NT2/D1 (cell line): ENCODE measurements at regions not wholly inside any gene's neighbourhood (a gene's known extent, or its start where the extent isn't known, plus 50 kb on each side); places are given as distances from the start of the nearest gene placed in this dataset.
A peak's percentile ranks its signal among the peaks of the same experiment; 100 is the strongest.
"Not testable (repeated sequence)": the region's sequence is repeated elsewhere in the genome, so short reads cannot be mapped to it uniquely, and the experiment has no call there.

Experiments
- DNase-seq: peaks from one replicate; pipeline ENCODE4 v3.0.0-alpha.2; 2011; ENCODE audit warnings: low read depth, low spot score
- H3K27me3 ChIP-seq: 2 replicates; pipeline ENCODE4 v1.6.0; 2011; ENCODE audit warnings: mild to moderate bottlenecking; ENCODE audit not compliant: insufficient read length, insufficient read depth
- H3K36me3 ChIP-seq: 2 replicates; pipeline ENCODE4 v1.6.1; 2011; ENCODE audit warnings: mild to moderate bottlenecking, low read length, mixed read lengths; ENCODE audit not compliant: insufficient read depth, insufficient read length
- H3K4me1 ChIP-seq: 2 replicates; pipeline ENCODE4 v1.5.1; 2011; ENCODE audit not compliant: insufficient read depth, insufficient read length
- H3K4me3 ChIP-seq: 2 replicates; pipeline ENCODE4 v1.5.1; 2011; ENCODE audit warnings: low read depth; ENCODE audit not compliant: insufficient read length
- H3K9ac ChIP-seq: 2 replicates; pipeline ENCODE4 v1.6.0; 2011; ENCODE audit warnings: low read depth; ENCODE audit not compliant: insufficient read length
- H3K9me3 ChIP-seq: 2 replicates; pipeline ENCODE4 v1.5.1; 2011; ENCODE audit warnings: mild to moderate bottlenecking, low read length; ENCODE audit not compliant: insufficient read depth
- SUZ12 ChIP-seq: IDR thresholded peaks from 2 replicates; pipeline ENCODE4 v1.6.1; 2011; ENCODE audit not compliant: insufficient read length, insufficient read depth; ENCODE audit errors: extremely low read depth
- YY1 ChIP-seq: IDR thresholded peaks from 2 replicates; pipeline ENCODE4 v1.6.1; 2011; ENCODE audit not compliant: insufficient read length, insufficient read depth
- ZNF274 ChIP-seq: IDR thresholded peaks from 2 replicates; pipeline ENCODE4 v1.6.1; 2011; ENCODE audit warnings: mild to moderate bottlenecking, low read depth, low read length

DNA sequence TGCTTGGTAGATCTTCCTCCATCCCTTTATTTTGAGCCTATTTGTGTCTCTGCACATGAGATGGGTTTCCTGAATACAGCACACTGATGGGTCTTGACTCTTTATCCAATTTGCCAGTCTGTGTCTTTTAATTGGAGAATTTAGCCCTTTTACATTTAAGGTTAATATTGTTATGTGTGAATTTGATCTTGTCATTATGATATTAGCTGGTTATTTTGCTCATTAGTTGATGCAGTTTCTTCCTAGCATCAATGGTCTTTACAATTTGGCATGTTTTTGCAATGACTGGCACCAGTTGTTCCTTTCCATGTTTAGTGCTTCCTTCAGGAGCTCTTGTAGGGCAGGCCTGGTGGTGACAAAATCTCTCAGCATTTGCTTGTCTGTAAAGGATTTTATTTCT lies 72.4 kb downstream of the HNRNPD start:
- not testable (repeated sequence) for H3K9me3 ChIP-seq, H3K4me1 ChIP-seq, H3K9ac ChIP-seq, H3K27me3 ChIP-seq, H3K4me3 ChIP-seq, DNase-seq, H3K36me3 ChIP-seq

DNA sequence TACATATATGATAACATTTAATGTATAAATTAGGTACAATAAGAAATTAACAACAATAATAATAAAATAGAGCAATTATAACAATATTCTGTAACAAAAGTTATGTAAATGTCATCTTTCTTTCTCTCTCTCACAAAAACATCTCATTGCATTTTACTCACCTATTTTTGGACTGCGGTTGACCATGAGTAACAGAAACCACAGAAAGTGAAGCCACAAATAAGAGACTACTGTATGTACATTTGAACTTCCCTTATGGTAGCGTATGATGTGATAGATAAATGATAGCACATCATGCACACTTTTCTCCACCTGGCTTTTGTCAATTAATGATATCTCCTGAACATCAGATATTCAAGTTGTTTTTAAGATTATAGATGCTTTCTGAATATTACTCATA lies 80.5 kb downstream of the HNRNPD start:
- no peak overlapping the region for H3K9ac ChIP-seq

DNA sequence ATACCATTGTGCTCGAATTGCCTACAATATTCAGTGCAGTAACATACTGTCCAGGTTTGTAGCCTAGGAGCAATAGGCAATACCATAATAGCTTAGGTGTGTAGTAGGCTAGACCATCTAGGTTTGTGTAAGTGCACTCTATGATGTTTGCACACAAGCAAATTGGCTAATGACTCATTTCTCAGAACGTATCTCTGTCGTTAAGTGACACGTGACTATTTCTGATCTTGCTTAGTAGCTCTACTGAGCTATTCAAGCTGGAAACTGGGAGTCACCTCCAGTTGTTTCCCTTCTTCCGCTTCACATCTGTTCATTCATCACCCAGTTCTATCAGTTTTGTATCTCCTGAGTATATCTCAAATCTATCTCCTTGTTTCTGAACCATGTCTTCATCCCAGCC lies 86.1 kb downstream of the HNRNPD start:
- Histone ChIP-seq H3K9ac (no peak overlapping the region), H3K36me3 (no peaks in the 10 kb centered on the region), H3K4me1 (no peaks in the 10 kb centered on the region), H3K9me3 (no peaks in the 10 kb centered on the region), H3K4me3 (no peak overlapping the region), H3K27me3 (peaks cover 10% of the 10 kb centered on the region)
- no peak for DNase-seq
- TF ChIP-seq ZNF274 (no peak), SUZ12 (no peak), YY1 (no peak)

More for the DNA sequence above, 80.5 kb downstream of the HNRNPD start:
- TF ChIP-seq SUZ12: no peak
- TF ChIP-seq YY1: no peak
- TF ChIP-seq ZNF274: no peak
- Histone ChIP-seq H3K9me3 (no peaks in the 10 kb centered on the region), H3K4me3 (no peak overlapping the region), H3K27me3 (no peaks in the 10 kb centered on the region), H3K36me3 (no peaks in the 10 kb centered on the region), H3K4me1 (no peaks in the 10 kb centered on the region)
- no peak for DNase-seq

DNA sequence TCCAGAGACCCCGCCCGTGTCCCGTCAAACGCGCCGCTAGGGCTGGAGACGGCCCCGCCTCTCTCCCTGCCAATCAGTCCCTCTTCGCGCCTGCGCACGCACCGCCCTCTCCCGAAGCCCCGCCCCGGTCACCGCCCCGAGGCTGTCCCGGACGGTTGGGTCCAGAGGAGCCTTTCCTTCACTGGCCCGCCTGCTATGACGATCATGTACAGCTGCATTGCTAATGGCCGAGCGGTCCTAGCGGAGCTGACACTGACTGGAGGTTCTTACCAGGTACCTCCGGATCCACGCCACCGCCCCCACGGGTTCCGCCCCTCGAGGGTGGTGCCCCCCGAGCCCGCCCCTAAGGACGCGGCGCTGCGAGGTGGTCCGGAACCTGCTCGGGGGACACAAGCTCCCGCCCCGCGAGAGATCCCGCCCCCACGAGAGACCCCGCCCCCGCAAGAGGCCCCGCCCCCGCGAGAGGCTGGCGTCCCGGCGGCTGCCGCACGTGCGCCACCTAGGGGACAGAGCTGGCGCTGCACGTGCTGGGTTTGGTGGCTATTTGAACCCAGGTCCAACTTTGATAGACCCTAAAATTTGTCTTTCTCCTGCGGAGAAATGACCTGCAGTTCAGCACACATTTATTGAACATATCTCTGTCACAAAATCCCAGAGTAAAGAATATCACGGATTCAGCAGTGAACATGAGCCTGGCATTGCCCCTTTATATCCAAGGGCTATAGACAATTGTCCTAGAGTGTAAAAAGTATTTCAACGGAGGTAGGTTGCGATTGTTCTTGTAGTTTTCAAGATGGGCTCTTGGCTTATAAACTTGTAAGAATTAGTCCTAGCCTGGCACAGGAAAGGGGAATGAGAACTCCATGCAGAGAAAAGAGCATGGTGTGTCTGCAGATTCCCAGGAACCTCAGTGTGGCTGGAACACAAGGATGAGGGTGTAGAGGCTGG lies 88.7 kb downstream of the HNRNPD start:
- TF ChIP-seq SUZ12 (no peak), ZNF274 (no peak), YY1 (no peak)
- peak overlapping the region; percentile 40 for H3K4me3 ChIP-seq
- no peaks in the 10 kb centered on the region for H3K36me3 ChIP-seq
- no peaks in the 10 kb centered on the region for H3K9me3 ChIP-seq
- peaks cover 10% of the 10 kb centered on the region for H3K27me3 ChIP-seq
- H3K4me1 ChIP-seq: no peaks in the 10 kb centered on the region
- H3K9ac ChIP-seq: no peak overlapping the region
- peak; percentile 95 for DNase-seq

DNA sequence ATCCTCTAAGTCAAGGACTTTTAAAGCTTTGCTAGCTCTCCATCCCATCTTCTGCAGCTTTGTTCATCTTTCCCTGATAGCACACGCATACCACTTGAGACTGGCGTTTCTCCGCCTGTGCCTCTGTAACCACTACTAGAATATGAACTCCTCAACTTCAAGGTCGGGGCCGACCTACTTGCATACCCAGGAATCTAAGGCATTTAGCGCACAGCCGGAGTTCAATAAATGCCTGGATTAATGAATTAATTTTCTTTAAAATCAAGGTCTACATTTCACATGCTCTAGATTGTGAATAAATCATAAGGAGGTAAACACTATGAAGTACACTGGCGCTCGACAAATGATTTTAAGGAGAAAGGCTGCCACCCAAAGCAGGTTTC lies 89.3 kb downstream of the HNRNPD start:
- Histone ChIP-seq H3K36me3 (no peaks in the 10 kb centered on the region), H3K9me3 (no peaks in the 10 kb centered on the region), H3K4me1 (no peaks in the 10 kb centered on the region), H3K4me3 (peak overlapping the region; percentile 40), H3K9ac (no peak overlapping the region), H3K27me3 (peaks cover 10% of the 10 kb centered on the region)
- TF ChIP-seq YY1 (no peak), ZNF274 (no peak), SUZ12 (no peak)
- no peak for DNase-seq

- no peaks in the 10 kb centered on the region for H3K9me3 ChIP-seq
- no peaks in the 10 kb centered on the region for H3K4me1 ChIP-seq
- H3K36me3 ChIP-seq: no peaks in the 10 kb centered on the region
- H3K4me3 ChIP-seq: no peak overlapping the region
- peaks cover 10% of the 10 kb centered on the region for H3K27me3 ChIP-seq
- DNase-seq: no peak
- TF ChIP-seq ZNF274 (no peak), YY1 (no peak), SUZ12 (no peak)
- H3K9ac ChIP-seq: no peak overlapping the region
Measured at GRCh38 chr4:82282875-82283274, 90.9 kb downstream of the HNRNPD start.

- H3K9ac ChIP-seq, H3K4me3 ChIP-seq, DNase-seq: not testable (repeated sequence)
Measured at GRCh38 chr4:82279550-82279949, 94.2 kb downstream of the HNRNPD start.

GRCh38 chr4:82276332-82276640 lies 97.5 kb downstream of the HNRNPD start:
- Histone ChIP-seq H3K4me1 (no peaks in the 10 kb centered on the region), H3K4me3 (no peak overlapping the region), H3K9ac (no peak overlapping the region), H3K9me3 (no peaks in the 10 kb centered on the region), H3K27me3 (no peaks in the 10 kb centered on the region), H3K36me3 (no peaks in the 10 kb centered on the region)
- TF ChIP-seq ZNF274 (no peak), SUZ12 (no peak), YY1 (no peak)
- DNase-seq: no peak

More at GRCh38 chr4:82279550-82279949, 94.2 kb downstream of the HNRNPD start:
- not testable (repeated sequence) for H3K4me1 ChIP-seq, H3K9me3 ChIP-seq, H3K36me3 ChIP-seq
- H3K27me3 ChIP-seq: peaks cover 10% of the 10 kb centered on the region
